ENCODE measurements at regions not wholly inside any gene's neighbourhood (a gene's known extent, or its start where the extent isn't known, plus 50 kb on each side); places are given as distances from the start of the nearest gene placed in this dataset.

- DNase-seq, result no peak
- in situ Hi-C loops (cut with HindIII; ENCODE audit: low pct_ligation_motif_present, low pct_unique_long_range_greater_than_20kb, low sequenced_read_pairs), result no loop called here
Observed at GRCh38 chr20:56843817-56844216, 214.7 kb downstream of the TFAP2C start.

GRCh38 chr20:56845546-56846086 lies 216.5 kb downstream of the TFAP2C start:
- in situ Hi-C loops (cut with HindIII; ENCODE audit: low pct_ligation_motif_present, low pct_unique_long_range_greater_than_20kb, low sequenced_read_pairs), result no loop called here
- DNase-seq, result no peak

- no peak for DNase-seq
- in situ Hi-C loops (cut with HindIII; ENCODE audit: low pct_ligation_motif_present, low pct_unique_long_range_greater_than_20kb, low sequenced_read_pairs), result no loop called here
Observed at GRCh38 chr20:56848561-56848960, 219.5 kb downstream of the TFAP2C start.

- in situ Hi-C loops (cut with HindIII; ENCODE audit: low pct_ligation_motif_present, low pct_unique_long_range_greater_than_20kb, low sequenced_read_pairs), result no loop called here
- no peak for DNase-seq
Observed at GRCh38 chr20:56851552-56851951, 222.4 kb downstream of the TFAP2C start.

GRCh38 chr20:56855708-56856107 lies 226.6 kb downstream of the TFAP2C start:
- no peak for DNase-seq
- in situ Hi-C loops (cut with HindIII; ENCODE audit: low pct_ligation_motif_present, low pct_unique_long_range_greater_than_20kb, low sequenced_read_pairs), result no loop called here

GRCh38 chr20:56857950-56858349 lies 228.8 kb downstream of the TFAP2C start:
- in situ Hi-C loops (cut with HindIII; ENCODE audit: low pct_ligation_motif_present, low pct_unique_long_range_greater_than_20kb, low sequenced_read_pairs), result no loop called here

GRCh38 chr20:56859039-56859800 lies 230.1 kb downstream of the TFAP2C start:
- no peak for DNase-seq
- in situ Hi-C loops (cut with HindIII; ENCODE audit: low pct_ligation_motif_present, low pct_unique_long_range_greater_than_20kb, low sequenced_read_pairs), result no loop called here

More at GRCh38 chr20:56857950-56858349, 228.8 kb downstream of the TFAP2C start:
- no peak for DNase-seq

- no peak for DNase-seq
- in situ Hi-C loops (cut with HindIII; ENCODE audit: low pct_ligation_motif_present, low pct_unique_long_range_greater_than_20kb, low sequenced_read_pairs), result no loop called here
Observed at GRCh38 chr20:56859801-56860261, 230.7 kb downstream of the TFAP2C start.

GRCh38 chr20:56860413-56860812 lies 231.3 kb downstream of the TFAP2C start:
- DNase-seq, result no peak
- in situ Hi-C loops (cut with HindIII; ENCODE audit: low pct_ligation_motif_present, low pct_unique_long_range_greater_than_20kb, low sequenced_read_pairs), result no loop called here

- no peak for DNase-seq
- in situ Hi-C loops (cut with HindIII; ENCODE audit: low pct_ligation_motif_present, low pct_unique_long_range_greater_than_20kb, low sequenced_read_pairs), result no loop called here
Observed at GRCh38 chr20:56861590-56861989, 232.5 kb downstream of the TFAP2C start.

- in situ Hi-C loops (cut with HindIII; ENCODE audit: low pct_ligation_motif_present, low pct_unique_long_range_greater_than_20kb, low sequenced_read_pairs), result no loop called here
- no peak for DNase-seq
Observed at GRCh38 chr20:56865055-56865454, 235.9 kb downstream of the TFAP2C start.

- no peak for DNase-seq
- in situ Hi-C loops (cut with HindIII; ENCODE audit: low pct_ligation_motif_present, low pct_unique_long_range_greater_than_20kb, low sequenced_read_pairs), result no loop called here
Observed at GRCh38 chr20:56867128-56867527, 238.0 kb downstream of the TFAP2C start.

- in situ Hi-C loops (cut with HindIII; ENCODE audit: low pct_ligation_motif_present, low pct_unique_long_range_greater_than_20kb, low sequenced_read_pairs), result no loop called here
- DNase-seq, result no peak
Observed at GRCh38 chr20:56868746-56869145, 239.6 kb downstream of the TFAP2C start.

- in situ Hi-C loops (cut with HindIII; ENCODE audit: low pct_ligation_motif_present, low pct_unique_long_range_greater_than_20kb, low sequenced_read_pairs), result no loop called here
- DNase-seq, result no peak
Observed at GRCh38 chr20:56870271-56870670, 241.2 kb downstream of the TFAP2C start.

GRCh38 chr20:56871691-56872090 lies 242.6 kb downstream of the TFAP2C start:
- no peak for DNase-seq
- in situ Hi-C loops (cut with HindIII; ENCODE audit: low pct_ligation_motif_present, low pct_unique_long_range_greater_than_20kb, low sequenced_read_pairs), result no loop called here

- no peak for DNase-seq
- in situ Hi-C loops (cut with HindIII; ENCODE audit: low pct_ligation_motif_present, low pct_unique_long_range_greater_than_20kb, low sequenced_read_pairs), result no loop called here
Observed at GRCh38 chr20:56872620-56873458, 243.7 kb downstream of the TFAP2C start.

GRCh38 chr20:56873836-56874235 lies 244.7 kb downstream of the TFAP2C start:
- no peak for DNase-seq
- in situ Hi-C loops (cut with HindIII; ENCODE audit: low pct_ligation_motif_present, low pct_unique_long_range_greater_than_20kb, low sequenced_read_pairs), result no loop called here

- peak; percentile 54 for DNase-seq
Observed at GRCh38 chr20:56875052-56875659, 246.1 kb downstream of the TFAP2C start.

GRCh38 chr20:56875803-56876202 lies 246.7 kb downstream of the TFAP2C start:
- no peak for DNase-seq
- in situ Hi-C loops (cut with HindIII; ENCODE audit: low pct_ligation_motif_present, low pct_unique_long_range_greater_than_20kb, low sequenced_read_pairs), result no loop called here

More at GRCh38 chr20:56875052-56875659, 246.1 kb downstream of the TFAP2C start:
- in situ Hi-C loops (cut with HindIII; ENCODE audit: low pct_ligation_motif_present, low pct_unique_long_range_greater_than_20kb, low sequenced_read_pairs), result no loop called here
